Osteoblast (primary cell): ENCODE measurements at regions not wholly inside any gene's neighbourhood (a gene's known extent, or its start where the extent isn't known, plus 50 kb on each side); places are given as distances from the start of the nearest gene placed in this dataset.
A peak's percentile ranks its signal among the peaks of the same experiment; 100 is the strongest.

Experiments used
- DNase-seq: peaks from one replicate; pipeline ENCODE4 v3.0.0; 2011; ENCODE audit warnings: low spot score, mixed read lengths; ENCODE audit not compliant: insufficient read length; ENCODE audit errors: missing footprints
- H2AFZ ChIP-seq: 2 replicates; pipeline ENCODE4 v1.6.0; 2011; ENCODE audit warnings: mild to moderate bottlenecking, low read length
- H3K27ac ChIP-seq: 2 replicates; pipeline ENCODE4 v1.5.1; 2011; ENCODE audit warnings: mild to moderate bottlenecking, low read depth, low read length, moderate library complexity
- H3K27me3 ChIP-seq: 2 replicates; pipeline ENCODE4 v1.6.0; 2012; ENCODE audit warnings: mild to moderate bottlenecking, control low read depth, inconsistent platforms, low read length, moderate library complexity; ENCODE audit not compliant: insufficient read depth
- H3K36me3 ChIP-seq: 2 replicates; pipeline ENCODE4 v1.5.1; 2011; ENCODE audit warnings: mild to moderate bottlenecking, low read length, control low read depth, moderate library complexity; ENCODE audit not compliant: insufficient read depth
- H3K4me1 ChIP-seq: 2 replicates; pipeline ENCODE4 v1.5.1; 2011; ENCODE audit warnings: mild to moderate bottlenecking, low read length, control low read depth, moderate library complexity; ENCODE audit not compliant: insufficient read depth
- H3K4me2 ChIP-seq: 2 replicates; pipeline ENCODE4 v1.6.0; 2011; ENCODE audit warnings: mild to moderate bottlenecking, low read length; ENCODE audit not compliant: insufficient read depth
- H3K4me3 ChIP-seq: fragments of 200-600 bp; sonication (generic); 3 replicates; pipeline ENCODE4 v1.5.1; 2012; ENCODE audit warnings: mild to moderate bottlenecking, low read length, inconsistent platforms; ENCODE audit not compliant: insufficient read depth
- H3K79me2 ChIP-seq: 2 replicates; pipeline ENCODE4 v1.6.0; 2012; ENCODE audit warnings: mild to moderate bottlenecking, low read length, control low read depth, inconsistent platforms; ENCODE audit not compliant: insufficient read depth
- H3K9me3 ChIP-seq: 2 replicates; pipeline ENCODE4 v1.5.1; 2011; ENCODE audit warnings: low read depth, low read length, control low read depth
- H4K20me1 ChIP-seq: 2 replicates; pipeline ENCODE4 v1.6.0; 2012; ENCODE audit warnings: mild to moderate bottlenecking, low read length, control low read depth; ENCODE audit not compliant: insufficient read depth
- CTCF ChIP-seq: IDR thresholded peaks from 2 replicates; pipeline ENCODE4 v1.5.1; 2011; ENCODE audit warnings: mild to moderate bottlenecking, low read depth, low read length, moderate library complexity; ENCODE audit errors: extremely low read depth

- Histone ChIP-seq H3K4me3 (peak overlapping the region; percentile 23), H3K27me3 (no peaks in the 10 kb centered on the region), H3K4me2 (peak overlapping the region; percentile 77), H3K27ac (peak overlapping the region; percentile 82), H3K9me3 (no peaks in the 10 kb centered on the region), H3K36me3 (no peaks in the 10 kb centered on the region), H3K4me1 (peaks cover 23% of the 10 kb centered on the region), H2AFZ (peak overlapping the region; percentile 61), H4K20me1 (no peaks in the 10 kb centered on the region), H3K79me2 (no peaks in the 10 kb centered on the region)
- DNase-seq, result no peak
- TF ChIP-seq CTCF, result no peak
Observed at GRCh38 chr5:58260243-58260642, 199.6 kb downstream of the PLK2 start.

- Histone ChIP-seq H2AFZ (peak overlapping the region; percentile 61), H3K4me3 (peak overlapping the region; percentile 23), H3K4me1 (peaks cover 23% of the 10 kb centered on the region), H3K36me3 (no peaks in the 10 kb centered on the region), H3K27ac (peak overlapping the region; percentile 82), H4K20me1 (no peaks in the 10 kb centered on the region), H3K4me2 (peak overlapping the region; percentile 77), H3K9me3 (no peaks in the 10 kb centered on the region), H3K27me3 (no peaks in the 10 kb centered on the region), H3K79me2 (no peaks in the 10 kb centered on the region)
- DNase-seq, result peak; percentile 83
- no peak for TF ChIP-seq CTCF
Observed at GRCh38 chr5:58259685-58260152, 200.2 kb downstream of the PLK2 start.

- H3K27ac ChIP-seq, result peak overlapping the region; percentile 82
- H3K9me3 ChIP-seq, result no peaks in the 10 kb centered on the region
- H3K36me3 ChIP-seq, result no peaks in the 10 kb centered on the region
- peak overlapping the region; percentile 77 for H3K4me2 ChIP-seq
- H2AFZ ChIP-seq, result peak overlapping the region; percentile 61
- no peaks in the 10 kb centered on the region for H4K20me1 ChIP-seq
- H3K4me1 ChIP-seq, result peaks cover 23% of the 10 kb centered on the region
- no peak for DNase-seq
- H3K27me3 ChIP-seq, result no peaks in the 10 kb centered on the region
- no peaks in the 10 kb centered on the region for H3K79me2 ChIP-seq
- peak overlapping the region; percentile 23 for H3K4me3 ChIP-seq
- TF ChIP-seq CTCF, result no peak
Observed at GRCh38 chr5:58258984-58259684, 200.8 kb downstream of the PLK2 start.

GRCh38 chr5:58255970-58256369 is 203.9 kb downstream of the PLK2 start:
- no peaks in the 10 kb centered on the region for H4K20me1 ChIP-seq
- H3K4me1 ChIP-seq, result peaks cover 13% of the 10 kb centered on the region
- no peak overlapping the region for H3K27ac ChIP-seq
- no peaks in the 10 kb centered on the region for H3K36me3 ChIP-seq
- no peak for DNase-seq
- no peak overlapping the region for H2AFZ ChIP-seq
- no peak overlapping the region for H3K4me2 ChIP-seq
- H3K4me3 ChIP-seq, result no peak overlapping the region
- TF ChIP-seq CTCF, result no peak
- H3K27me3 ChIP-seq, result no peaks in the 10 kb centered on the region
- no peaks in the 10 kb centered on the region for H3K79me2 ChIP-seq
- H3K9me3 ChIP-seq, result no peaks in the 10 kb centered on the region
